Pancreas (tissue), 10 donors: ENCODE measurements at regions not wholly inside any gene's neighbourhood (a gene's known extent, or its start where the extent isn't known, plus 50 kb on each side); places are given as distances from the start of the nearest gene placed in this dataset.
"Not testable (repeated sequence)": the region's sequence is repeated elsewhere in the genome, so short reads cannot be mapped to it uniquely, and the experiment has no call there.

Experiments used
- ATAC-seq, 4 donors: fragments of 200-7000 bp; cut with Tn5 transposase; one replicate each; pipeline versions ENCODE4 v1.8.0 to v1.9.1; 2020; ENCODE audit warnings: mild to moderate bottlenecking in 4 of 4, moderate library complexity in 4 of 4
- DNase-seq, 6 donors: peaks; one replicate each; pipeline ENCODE4 v3.0.0-alpha.2; 2020
- FAIRE-seq: peaks from 2 replicates; lab custom pipeline; 2012; peaks lifted over from hg19 to GRCh38; lab: Jason Lieb, UNC
- H3K27ac ChIP-seq, 4 donors: fragments of 200-600 bp; sonication (generic); 1 replicate in 3 of 4; 2 replicates in 1 of 4; pipeline versions ENCODE4 v1.5.0 to v1.8.0; 2020
- H3K27me3 ChIP-seq, 4 donors: fragments of 200-600 bp; one replicate each; pipeline ENCODE4 v1.8.0; 2021
- H3K36me3 ChIP-seq, 3 donors: fragments of 200-600 bp; sonication (generic) in 1 of 3; one replicate each; pipeline versions ENCODE4 v1.5.0 to v1.8.0; 2020 to 2021
- H3K4me1 ChIP-seq, 3 donors: fragments of 200-600 bp; one replicate each; pipeline ENCODE4 v1.8.0; 2021
- H3K4me3 ChIP-seq, 4 donors: fragments of 200-600 bp; sonication (generic) in 2 of 4; one replicate each; pipeline versions ENCODE4 v1.5.0 to v1.8.0; 2020 to 2021
- H3K9me3 ChIP-seq, 4 donors: fragments of 200-600 bp; one replicate each; pipeline ENCODE4 v1.8.0; 2021
- WGBS, 2 donors: extraction: QIAGEN DNeasy Blood & Tissue Kit; methylation state at CpG; one replicate each; pipeline ENCODE4 v1.1.7; 2013; 5-methylcytosine and 5-hydroxymethylcytosine counted together
- intact Hi-C, 3 donors: fragments of 100-400 bp; cut with DNase I; formaldehyde crosslinking; loops; one replicate each; pipeline versions ENCODE4 v1.11.1 to v1.14.2; 2022
- donor health status: healthy with polysubstance abuse.
- donor health status: DM: no; HTN: no; CAD: no; lungs with moderate emphysema.
- donor health status: DM: no; HTN: no; CAD: no.
- donor health status: control.
- donor health status: control.
- donor health status: Bipolar disorder and iron deficiency.
- donor health status: DM: yes; HTN: yes; CAD: no.
- donor health status: DM: no; HTN: no; CAD: no.
- donor health status: DM: no; HTN: no; CAD: no.
- donor health status: DM: yes; HTN: yes; CAD: no.

GRCh38 chr16:33913601-33914000 lies 454.2 kb downstream of the TP53TG3F start:
- ATAC-seq, FAIRE-seq: not testable (repeated sequence)
- WGBS, 2 donors = 40 to 47% methylated on average over 3 of the region's 4 CpGs

GRCh38 chr16:33920761-33921545 lies 461.5 kb downstream of the TP53TG3F start:
- H3K36me3 ChIP-seq, H3K27ac ChIP-seq, intact Hi-C loops, H3K4me3 ChIP-seq, H3K4me1 ChIP-seq, H3K9me3 ChIP-seq, DNase-seq, FAIRE-seq, H3K27me3 ChIP-seq: not testable (repeated sequence)
- 22 to 46% methylated on average over 3 to 4 of the region's 18 CpGs for WGBS, 2 donors
- ATAC-seq = peak in 3 of 4 donors; percentile 44 to 64 (median 51)

More at GRCh38 chr16:33913601-33914000, 454.2 kb downstream of the TP53TG3F start:
- H3K27ac ChIP-seq, H3K36me3 ChIP-seq, H3K4me1 ChIP-seq, H3K4me3 ChIP-seq, H3K27me3 ChIP-seq, H3K9me3 ChIP-seq, DNase-seq, intact Hi-C loops: not testable (repeated sequence)

GRCh38 chr16:33922914-33923313 lies 463.5 kb downstream of the TP53TG3F start:
- FAIRE-seq, intact Hi-C loops, H3K4me1 ChIP-seq, DNase-seq, H3K27me3 ChIP-seq, ATAC-seq, H3K4me3 ChIP-seq, H3K36me3 ChIP-seq, H3K27ac ChIP-seq, H3K9me3 ChIP-seq: not testable (repeated sequence)
- 67 to 72% methylated on average over 8 to 9 of the region's 10 CpGs for WGBS, 2 donors

GRCh38 chr16:33928026-33928425 lies 468.6 kb downstream of the TP53TG3F start:
- FAIRE-seq, H3K36me3 ChIP-seq, H3K4me1 ChIP-seq, H3K27me3 ChIP-seq, H3K27ac ChIP-seq, H3K9me3 ChIP-seq, ATAC-seq, H3K4me3 ChIP-seq, intact Hi-C loops, DNase-seq: not testable (repeated sequence)
- 83 to 84% methylated on average over 16 to 36 of the region's 39 CpGs for WGBS, 2 donors

GRCh38 chr16:33932191-33932590 lies 472.8 kb downstream of the TP53TG3F start:
- H3K27me3 ChIP-seq, FAIRE-seq, H3K27ac ChIP-seq, ATAC-seq, H3K4me3 ChIP-seq, H3K36me3 ChIP-seq, intact Hi-C loops, H3K4me1 ChIP-seq, H3K9me3 ChIP-seq: not testable (repeated sequence)
- WGBS, 2 donors = 51 to 59% methylated on average over 9 of the region's 11 CpGs
- DNase-seq = peak in 1 of 6 donors; percentile 26

- FAIRE-seq, ATAC-seq: not testable (repeated sequence)
Measured at GRCh38 chr16:33933039-33933438, 473.6 kb downstream of the TP53TG3F start.

GRCh38 chr16:33935766-33936165 lies 476.4 kb downstream of the TP53TG3F start:
- FAIRE-seq = not testable (repeated sequence)
- WGBS, 2 donors = 79 to 84% methylated on average over 10 to 13 of the region's 13 CpGs

More at GRCh38 chr16:33933039-33933438, 473.6 kb downstream of the TP53TG3F start:
- H3K27me3 ChIP-seq, H3K4me3 ChIP-seq, H3K36me3 ChIP-seq, H3K27ac ChIP-seq, DNase-seq, H3K9me3 ChIP-seq, H3K4me1 ChIP-seq, intact Hi-C loops: not testable (repeated sequence)
- 54 to 61% methylated on average over 4 to 5 of the region's 6 CpGs for WGBS, 2 donors

GRCh38 chr16:33938097-33938496 lies 478.7 kb downstream of the TP53TG3F start:
- H3K27me3 ChIP-seq, H3K9me3 ChIP-seq, H3K36me3 ChIP-seq, H3K4me1 ChIP-seq, DNase-seq, ATAC-seq, H3K27ac ChIP-seq, H3K4me3 ChIP-seq, FAIRE-seq, intact Hi-C loops: not testable (repeated sequence)
- WGBS, 2 donors = 16 to 26% methylated on average over 9 to 11 of the region's 16 CpGs

More at GRCh38 chr16:33935766-33936165, 476.4 kb downstream of the TP53TG3F start:
- H3K4me3 ChIP-seq, intact Hi-C loops, H3K9me3 ChIP-seq, H3K27ac ChIP-seq, H3K27me3 ChIP-seq, ATAC-seq, H3K36me3 ChIP-seq, H3K4me1 ChIP-seq: not testable (repeated sequence)
- peak in 1 of 6 donors; percentile 17 for DNase-seq

- H3K4me3 ChIP-seq, H3K4me1 ChIP-seq, H3K36me3 ChIP-seq, H3K9me3 ChIP-seq, ATAC-seq, H3K27me3 ChIP-seq, intact Hi-C loops, DNase-seq, FAIRE-seq, H3K27ac ChIP-seq: not testable (repeated sequence)
- 11 to 21% methylated on average over 2 to 4 of the region's 7 CpGs for WGBS, 2 donors
Measured at GRCh38 chr16:33961536-33961935, 502.1 kb downstream of the TP53TG3F start.

- DNase-seq, H3K27ac ChIP-seq, ATAC-seq, H3K36me3 ChIP-seq, FAIRE-seq, H3K4me1 ChIP-seq, H3K4me3 ChIP-seq, H3K27me3 ChIP-seq, intact Hi-C loops, H3K9me3 ChIP-seq: not testable (repeated sequence)
- no CpG with 5 or more reads among the region's 2 CpGs for WGBS, 2 donors
Measured at GRCh38 chr16:33965534-33965933, 506.1 kb downstream of the TP53TG3F start.

- ATAC-seq, H3K4me1 ChIP-seq, H3K9me3 ChIP-seq, H3K4me3 ChIP-seq, H3K36me3 ChIP-seq, H3K27me3 ChIP-seq, intact Hi-C loops, H3K27ac ChIP-seq, FAIRE-seq, DNase-seq: not testable (repeated sequence)
- whole genome bisulfite sequencing, 2 donors = 59 to 69% methylated on average over 1 of the region's 2 CpGs
Measured at GRCh38 chr16:33966855-33967254, 507.4 kb downstream of the TP53TG3F start.

GRCh38 chr16:33974557-33974956 lies 515.1 kb downstream of the TP53TG3F start:
- H3K27me3 ChIP-seq, ATAC-seq, FAIRE-seq, DNase-seq, intact Hi-C loops, H3K27ac ChIP-seq, H3K9me3 ChIP-seq, H3K4me1 ChIP-seq, H3K4me3 ChIP-seq, H3K36me3 ChIP-seq: not testable (repeated sequence)
- WGBS, 2 donors = no CpG with 5 or more reads among the region's 8 CpGs
